ENCODE measurements at regions not wholly inside any gene's neighbourhood (a gene's known extent, or its start where the extent isn't known, plus 50 kb on each side); places are given as distances from the start of the nearest gene placed in this dataset.

DNA sequence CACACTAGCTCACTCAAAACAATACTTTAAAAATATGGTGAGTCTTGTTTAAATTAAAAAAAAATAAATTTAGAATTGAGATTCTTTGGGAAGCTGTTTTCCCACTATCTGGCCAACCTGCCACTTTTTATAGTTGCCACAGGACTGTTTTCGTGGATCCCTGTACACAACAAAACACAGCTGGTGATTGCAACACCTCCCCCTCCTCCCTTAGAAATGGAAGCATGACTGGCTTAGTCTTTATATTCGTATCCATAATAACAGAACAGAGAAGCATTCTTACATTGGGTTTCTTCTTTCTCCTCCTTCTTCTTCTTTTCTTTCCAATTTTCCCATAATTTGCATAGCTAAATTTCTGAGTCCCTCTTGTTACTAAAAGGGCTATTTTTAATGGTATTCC lies 79.5 kb upstream of the GJB6 start:
- no peak overlapping the region for H3K4me3 ChIP-seq (ENCODE audit: low read length, poor library complexity, severe bottlenecking)
- H3K9ac ChIP-seq (ENCODE audit: low read depth, low read length, poor library complexity, severe bottlenecking), result no peak overlapping the region
- H4K20me1 ChIP-seq (ENCODE audit: insufficient read depth, low read length, poor library complexity, severe bottlenecking), result no peaks in the 10 kb centered on the region
- peaks cover 7% of the 10 kb centered on the region for H3K27me3 ChIP-seq (ENCODE audit: insufficient read depth, low read length, poor library complexity, severe bottlenecking)
- H3K4me1 ChIP-seq (ENCODE audit: insufficient read depth, low read length, poor library complexity, severe bottlenecking), result no peaks in the 10 kb centered on the region
- no peaks in the 10 kb centered on the region for H3F3A ChIP-seq (ENCODE audit: low read depth)
- TF ChIP-seq, protein P1, sequence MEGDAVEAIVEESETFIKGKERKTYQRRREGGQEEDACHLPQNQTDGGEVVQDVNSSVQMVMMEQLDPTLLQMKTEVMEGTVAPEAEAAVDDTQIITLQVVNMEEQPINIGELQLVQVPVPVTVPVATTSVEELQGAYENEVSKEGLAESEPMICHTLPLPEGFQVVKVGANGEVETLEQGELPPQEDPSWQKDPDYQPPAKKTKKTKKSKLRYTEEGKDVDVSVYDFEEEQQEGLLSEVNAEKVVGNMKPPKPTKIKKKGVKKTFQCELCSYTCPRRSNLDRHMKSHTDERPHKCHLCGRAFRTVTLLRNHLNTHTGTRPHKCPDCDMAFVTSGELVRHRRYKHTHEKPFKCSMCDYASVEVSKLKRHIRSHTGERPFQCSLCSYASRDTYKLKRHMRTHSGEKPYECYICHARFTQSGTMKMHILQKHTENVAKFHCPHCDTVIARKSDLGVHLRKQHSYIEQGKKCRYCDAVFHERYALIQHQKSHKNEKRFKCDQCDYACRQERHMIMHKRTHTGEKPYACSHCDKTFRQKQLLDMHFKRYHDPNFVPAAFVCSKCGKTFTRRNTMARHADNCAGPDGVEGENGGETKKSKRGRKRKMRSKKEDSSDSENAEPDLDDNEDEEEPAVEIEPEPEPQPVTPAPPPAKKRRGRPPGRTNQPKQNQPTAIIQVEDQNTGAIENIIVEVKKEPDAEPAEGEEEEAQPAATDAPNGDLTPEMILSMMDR (conservative IDR thresholded peaks at IDR 0.05; ENCODE audit: low read length), result no peak
- no peak for TF ChIP-seq EZH2phosphoT487 (IDR thresholded peaks at IDR 0.05; ENCODE audit: borderline replicate concordance)
- no peaks in the 10 kb centered on the region for H3K9me3 ChIP-seq (ENCODE audit: insufficient read depth, low read depth, low read length)
- H3K9me2 ChIP-seq (replicated peaks; ENCODE audit: low read depth, low read length), result no peaks in the 10 kb centered on the region
- H3K4me2 ChIP-seq (ENCODE audit: low read depth, low read length, poor library complexity, severe bottlenecking), result no peak overlapping the region
- H3K79me2 ChIP-seq (ENCODE audit: insufficient read depth, low read length), result no peaks in the 10 kb centered on the region
- no peak overlapping the region for H2AFZ ChIP-seq (ENCODE audit: low read length)
- no peaks in the 10 kb centered on the region for H3K36me3 ChIP-seq (ENCODE audit: insufficient read depth, low read length)

DNA sequence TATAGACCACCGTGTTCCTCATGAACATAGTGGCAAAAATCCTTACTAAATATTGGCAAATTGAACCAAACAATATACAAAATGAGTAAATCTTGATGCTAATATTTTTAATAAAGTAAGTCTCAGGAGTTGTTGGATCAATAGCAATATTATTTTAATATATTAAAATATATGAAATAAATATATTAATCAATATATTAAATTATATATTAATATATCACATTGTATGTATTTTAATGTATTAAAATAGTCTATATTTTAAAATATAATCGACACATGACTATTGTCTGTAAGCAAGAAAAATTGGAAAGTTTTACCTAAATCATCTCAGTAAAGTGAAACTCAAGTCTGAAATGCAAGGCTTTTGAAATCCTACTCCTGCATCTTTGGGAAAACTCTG lies 78.9 kb upstream of the GJB6 start:
- Histone ChIP-seq H3K9me2 (replicated peaks; ENCODE audit: low read depth, low read length) (no peaks in the 10 kb centered on the region), H3K4me2 (ENCODE audit: low read depth, low read length, poor library complexity, severe bottlenecking) (no peak overlapping the region)
- TF ChIP-seq, protein P1 (conservative IDR thresholded peaks at IDR 0.05; ENCODE audit: low read length), result no peak
- TF ChIP-seq EZH2phosphoT487 (IDR thresholded peaks at IDR 0.05; ENCODE audit: borderline replicate concordance), result no peak

DNA sequence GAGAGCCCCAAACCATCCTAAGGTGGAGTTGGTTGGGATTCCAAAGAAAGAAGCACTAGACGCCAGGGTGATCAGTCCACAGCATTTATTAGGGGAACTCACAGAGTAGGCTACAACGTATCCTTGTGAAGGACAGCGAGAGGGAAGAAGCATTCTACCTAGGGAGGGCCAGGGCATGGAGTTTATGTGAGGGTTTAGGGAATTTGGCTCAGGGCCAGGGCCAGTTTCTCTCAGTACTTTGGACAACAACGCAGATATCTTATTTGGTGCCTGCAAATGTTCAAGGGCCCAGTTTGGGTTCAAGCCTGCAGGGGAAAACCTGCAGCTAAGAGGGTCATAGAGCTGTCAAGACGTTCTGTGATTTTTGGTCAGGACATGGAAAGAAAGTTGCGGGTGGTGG lies 73.9 kb upstream of the GJB6 start:
- Histone ChIP-seq H3K9ac (ENCODE audit: low read depth, low read length, poor library complexity, severe bottlenecking) (no peak overlapping the region), H3K27me3 (ENCODE audit: insufficient read depth, low read length, poor library complexity, severe bottlenecking) (peaks cover 7% of the 10 kb centered on the region), H3K4me1 (ENCODE audit: insufficient read depth, low read length, poor library complexity, severe bottlenecking) (no peaks in the 10 kb centered on the region), H3K4me3 (ENCODE audit: low read length, poor library complexity, severe bottlenecking) (no peak overlapping the region), H3K9me3 (ENCODE audit: insufficient read depth, low read depth, low read length) (no peaks in the 10 kb centered on the region), H2AFZ (ENCODE audit: low read length) (no peak overlapping the region), H3K79me2 (ENCODE audit: insufficient read depth, low read length) (no peaks in the 10 kb centered on the region), H3K9me2 (replicated peaks; ENCODE audit: low read depth, low read length) (no peaks in the 10 kb centered on the region), H3K4me2 (ENCODE audit: low read depth, low read length, poor library complexity, severe bottlenecking) (no peak overlapping the region), H3F3A (ENCODE audit: low read depth) (no peaks in the 10 kb centered on the region), H4K20me1 (ENCODE audit: insufficient read depth, low read length, poor library complexity, severe bottlenecking) (no peaks in the 10 kb centered on the region), H3K36me3 (ENCODE audit: insufficient read depth, low read length) (no peaks in the 10 kb centered on the region)
- no peak for TF ChIP-seq EZH2phosphoT487 (IDR thresholded peaks at IDR 0.05; ENCODE audit: borderline replicate concordance)
- TF ChIP-seq, protein P1 (conservative IDR thresholded peaks at IDR 0.05; ENCODE audit: low read length), result no peak

More for the DNA sequence above, 78.9 kb upstream of the GJB6 start:
- peaks cover 7% of the 10 kb centered on the region for H3K27me3 ChIP-seq (ENCODE audit: insufficient read depth, low read length, poor library complexity, severe bottlenecking)
- H3K4me1 ChIP-seq (ENCODE audit: insufficient read depth, low read length, poor library complexity, severe bottlenecking), result no peaks in the 10 kb centered on the region
- no peaks in the 10 kb centered on the region for H3K79me2 ChIP-seq (ENCODE audit: insufficient read depth, low read length)
- H3K9ac ChIP-seq (ENCODE audit: low read depth, low read length, poor library complexity, severe bottlenecking), result no peak overlapping the region
- H4K20me1 ChIP-seq (ENCODE audit: insufficient read depth, low read length, poor library complexity, severe bottlenecking), result no peaks in the 10 kb centered on the region
- H3K9me3 ChIP-seq (ENCODE audit: insufficient read depth, low read depth, low read length), result no peaks in the 10 kb centered on the region
- no peak overlapping the region for H3K4me3 ChIP-seq (ENCODE audit: low read length, poor library complexity, severe bottlenecking)
- no peaks in the 10 kb centered on the region for H3F3A ChIP-seq (ENCODE audit: low read depth)
- no peak overlapping the region for H2AFZ ChIP-seq (ENCODE audit: low read length)
- H3K36me3 ChIP-seq (ENCODE audit: insufficient read depth, low read length), result no peaks in the 10 kb centered on the region
